Stimulated activated naive CD4-positive, alpha-beta T cell treated with Interleukin-2 at 50 U/mL for 16 hours (primary cell): ENCODE measurements at regions not wholly inside any gene's neighbourhood (a gene's known extent, or its start where the extent isn't known, plus 50 kb on each side); places are given as distances from the start of the nearest gene placed in this dataset.

Experiments
- DNase-seq: peaks from one replicate; lab custom pipeline; 2025; lab: John Stamatoyannopoulos, UW

DNA sequence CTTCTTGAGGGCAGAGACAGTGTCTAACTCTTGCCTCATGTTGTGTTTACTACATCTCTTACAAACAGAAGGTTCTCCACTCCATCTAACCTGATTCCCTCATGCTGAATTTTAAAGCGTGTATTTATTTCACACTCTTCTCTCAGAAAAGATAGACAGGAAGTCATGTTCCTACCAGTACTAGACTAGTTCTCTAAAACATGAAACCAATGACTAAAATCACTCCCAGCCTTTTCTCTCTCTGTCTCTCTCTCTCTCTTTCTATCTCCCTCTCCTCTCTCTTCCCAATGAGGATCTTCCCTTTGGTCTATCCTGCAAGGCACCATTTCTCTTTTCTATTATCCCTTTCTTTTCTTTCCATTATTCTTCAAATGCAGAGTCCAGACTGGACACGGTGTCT lies 391.9 kb upstream of the CADM1 start:
- no peak for DNase-seq

DNA sequence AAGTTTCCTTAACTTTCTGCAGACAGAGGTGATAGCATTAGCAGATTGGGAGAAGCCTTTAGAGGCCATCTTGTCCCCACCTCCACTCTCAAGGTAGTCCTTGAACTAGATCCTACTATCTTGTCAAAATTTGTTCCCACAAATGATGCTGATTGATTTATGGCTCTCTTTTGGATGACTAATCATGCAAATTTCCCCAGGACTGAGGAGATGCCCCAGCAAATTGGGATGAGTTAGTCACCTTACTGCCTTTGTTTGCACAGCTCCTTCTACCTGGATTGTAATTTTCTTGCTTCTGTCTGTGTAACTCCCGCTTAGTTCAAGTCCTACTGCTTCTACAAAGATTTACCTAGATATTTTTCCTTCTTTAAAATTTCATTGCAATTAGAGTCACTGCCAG lies 391.4 kb upstream of the CADM1 start:
- no peak for DNase-seq

DNA sequence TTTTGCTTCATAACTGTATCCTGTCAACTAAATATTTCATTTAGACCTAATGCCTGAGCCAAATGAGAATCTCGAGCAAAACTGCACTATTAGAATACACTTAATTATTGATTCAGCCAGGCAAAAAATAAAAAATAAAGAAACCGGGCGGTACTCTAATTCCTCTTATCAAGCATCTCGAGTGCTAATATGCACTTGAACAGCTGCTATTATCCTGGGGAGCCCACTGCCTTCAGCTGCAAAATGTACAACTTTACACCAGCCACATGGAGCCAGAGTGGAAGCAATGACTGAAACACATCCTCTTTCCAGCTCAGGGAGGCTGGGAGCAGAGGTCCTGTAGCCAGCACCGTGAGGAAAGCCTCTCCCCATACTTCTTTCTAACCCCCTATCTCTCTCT lies 390.0 kb upstream of the CADM1 start:
- DNase-seq, result no peak

DNA sequence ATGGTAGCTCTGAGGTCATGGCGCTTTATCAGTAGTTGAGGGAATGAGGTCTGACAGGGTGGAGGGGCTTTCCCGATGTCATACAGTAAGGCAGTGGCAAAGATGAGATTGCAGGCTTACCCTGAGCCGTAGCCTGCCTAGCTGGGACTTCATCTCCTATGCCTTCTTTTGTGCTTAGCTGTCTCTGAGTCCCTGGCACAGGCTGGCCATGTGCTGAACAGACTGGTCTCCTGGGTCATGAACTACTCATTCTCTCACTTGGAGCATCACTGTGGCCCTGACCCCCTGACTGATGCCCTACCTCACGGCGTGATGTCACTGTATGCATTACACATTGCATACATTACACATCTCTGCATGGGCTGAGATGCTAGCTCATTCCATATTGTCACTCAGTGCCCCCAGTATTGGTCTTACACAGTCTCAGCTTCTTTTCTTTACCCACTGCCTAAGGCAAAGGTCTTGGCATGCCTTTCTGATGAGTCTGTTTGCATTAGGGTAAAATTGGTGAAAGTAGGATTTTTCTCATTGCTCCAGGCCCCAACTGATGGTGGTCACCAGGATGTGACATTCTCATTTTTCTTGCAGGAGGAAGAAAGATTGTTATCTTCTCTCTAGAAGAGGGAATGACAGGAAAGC lies 389.4 kb upstream of the CADM1 start:
- no peak for DNase-seq

DNA sequence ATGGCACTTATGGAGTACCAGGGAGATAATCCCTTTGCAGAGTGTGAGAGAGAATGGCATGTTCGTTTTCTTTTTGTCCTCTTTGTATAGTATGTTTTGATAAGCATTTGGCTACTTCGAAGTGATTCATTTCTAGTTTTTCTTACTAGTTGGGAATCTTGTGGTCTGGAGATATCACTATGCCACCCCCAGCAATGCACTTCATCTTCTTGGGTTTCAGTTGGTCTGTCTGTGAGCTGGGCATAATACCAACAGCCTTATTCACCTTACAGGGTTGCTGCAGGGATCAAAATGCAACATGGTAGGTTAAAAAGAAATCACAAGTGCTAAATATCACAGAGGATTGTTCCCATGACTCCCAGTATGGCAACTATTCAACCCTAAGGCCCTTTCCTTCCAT lies 387.8 kb upstream of the CADM1 start:
- DNase-seq, result no peak

DNA sequence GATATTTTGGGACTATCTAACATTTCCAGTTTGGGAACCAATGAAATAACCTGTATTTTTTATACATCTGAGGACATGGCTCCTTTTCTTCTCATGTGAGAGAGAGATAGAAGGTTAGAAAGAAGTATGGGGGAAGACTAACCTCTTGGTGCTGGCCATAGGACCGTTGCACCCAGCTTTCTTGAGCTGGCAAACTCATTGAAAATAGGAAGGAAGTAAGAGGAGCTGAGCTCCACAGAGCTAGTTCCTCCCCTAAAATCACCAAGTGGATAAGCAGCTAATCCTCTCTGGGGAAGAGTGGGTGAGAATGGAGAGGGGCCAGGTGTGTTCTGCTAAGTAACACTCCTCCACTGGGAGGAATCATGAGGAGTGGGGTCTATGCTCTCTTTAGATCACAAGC lies 387.4 kb upstream of the CADM1 start:
- DNase-seq, result no peak

DNA sequence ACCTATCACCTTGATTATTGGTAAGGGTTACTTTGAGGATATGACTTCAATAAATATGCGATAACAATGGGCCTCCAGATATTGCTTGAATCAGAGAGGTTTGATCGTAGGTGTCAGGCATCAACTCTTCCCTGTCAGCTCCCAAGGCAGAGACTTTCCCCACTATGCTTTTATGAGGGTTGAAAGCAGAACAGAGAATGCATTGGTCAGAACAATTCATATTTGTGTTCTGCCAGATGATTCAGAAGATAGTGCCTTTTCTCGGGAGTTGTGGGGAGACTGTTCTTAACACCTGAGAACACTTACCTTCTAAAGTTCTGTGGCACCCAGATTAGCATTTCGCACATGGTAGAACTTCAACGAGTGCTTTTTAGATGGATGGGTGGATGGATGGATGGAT lies 386.3 kb upstream of the CADM1 start:
- no peak for DNase-seq

DNA sequence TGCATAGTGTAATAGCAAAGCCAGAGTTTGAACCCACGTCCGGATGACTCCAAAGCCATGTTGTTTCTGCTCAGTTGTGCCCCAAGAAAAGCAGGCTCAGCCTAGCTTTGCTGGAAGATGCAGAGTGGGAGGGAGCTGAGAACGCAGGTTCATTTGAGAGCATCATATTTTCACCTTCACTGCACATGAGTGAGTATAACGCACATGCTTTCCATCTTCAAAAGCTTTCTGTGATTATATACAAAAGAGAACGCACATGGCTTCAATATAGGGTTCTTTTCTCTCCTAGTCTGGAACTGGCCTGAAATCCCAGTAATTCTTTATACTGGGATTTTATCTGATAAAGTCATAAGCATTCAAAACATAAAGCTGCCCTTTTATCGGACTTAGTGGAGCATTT lies 385.5 kb upstream of the CADM1 start:
- DNase-seq, result no peak

DNA sequence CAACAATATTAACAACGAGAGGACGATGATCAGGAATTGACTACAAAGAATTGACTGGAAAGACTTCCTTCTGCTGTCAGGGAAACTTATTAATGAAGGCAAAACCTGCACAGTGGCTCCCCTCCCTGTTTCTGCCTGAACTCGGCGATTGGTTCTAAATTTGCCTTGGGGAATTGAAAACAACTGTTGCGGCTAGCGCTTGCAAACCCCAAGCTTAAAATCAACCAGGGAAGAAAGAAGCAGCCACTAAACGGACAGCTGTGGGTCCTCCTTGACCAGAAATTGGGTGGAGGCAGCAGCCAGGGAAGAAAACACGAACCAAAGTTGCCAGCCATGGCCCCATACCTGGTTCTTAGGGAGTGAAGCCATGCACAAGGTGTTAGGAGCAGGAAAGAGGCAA lies 383.5 kb upstream of the CADM1 start:
- DNase-seq, result no peak

DNA sequence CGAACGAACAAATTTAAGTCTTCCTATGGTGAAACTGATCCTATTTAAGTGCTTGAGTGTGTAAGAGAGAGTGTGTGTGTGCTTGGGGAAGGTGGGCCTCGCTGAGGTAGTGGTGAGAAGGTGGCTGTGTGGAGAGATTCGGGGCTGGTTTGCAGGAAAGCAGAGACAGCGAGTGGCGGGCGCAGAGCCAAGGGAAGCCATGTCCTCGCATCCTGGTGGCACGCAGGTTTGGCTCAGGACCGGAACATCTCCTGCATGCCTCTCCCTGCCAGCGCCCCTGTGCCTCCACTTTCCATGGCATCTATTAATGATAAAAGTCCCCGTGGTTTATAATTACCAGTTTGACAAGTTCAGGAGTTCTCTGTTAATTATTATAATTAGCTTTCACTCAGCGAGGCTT lies 383.1 kb upstream of the CADM1 start:
- DNase-seq, result no peak

DNA sequence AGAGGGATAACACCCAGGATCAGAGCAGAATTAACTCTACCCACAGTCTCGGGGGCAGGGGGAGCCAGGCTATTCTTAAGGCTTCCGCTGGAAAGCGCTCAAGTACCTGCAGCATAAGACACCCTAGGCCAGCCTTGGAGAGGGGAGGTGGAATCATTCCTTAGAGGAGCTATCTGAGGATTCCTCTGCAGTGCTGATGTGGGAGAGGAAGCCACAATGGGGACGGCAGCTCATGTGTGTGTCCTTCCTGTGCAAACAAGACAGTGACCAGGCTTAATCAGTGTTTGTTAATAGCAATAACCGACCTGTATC lies 382.2 kb upstream of the CADM1 start:
- no peak for DNase-seq

DNA sequence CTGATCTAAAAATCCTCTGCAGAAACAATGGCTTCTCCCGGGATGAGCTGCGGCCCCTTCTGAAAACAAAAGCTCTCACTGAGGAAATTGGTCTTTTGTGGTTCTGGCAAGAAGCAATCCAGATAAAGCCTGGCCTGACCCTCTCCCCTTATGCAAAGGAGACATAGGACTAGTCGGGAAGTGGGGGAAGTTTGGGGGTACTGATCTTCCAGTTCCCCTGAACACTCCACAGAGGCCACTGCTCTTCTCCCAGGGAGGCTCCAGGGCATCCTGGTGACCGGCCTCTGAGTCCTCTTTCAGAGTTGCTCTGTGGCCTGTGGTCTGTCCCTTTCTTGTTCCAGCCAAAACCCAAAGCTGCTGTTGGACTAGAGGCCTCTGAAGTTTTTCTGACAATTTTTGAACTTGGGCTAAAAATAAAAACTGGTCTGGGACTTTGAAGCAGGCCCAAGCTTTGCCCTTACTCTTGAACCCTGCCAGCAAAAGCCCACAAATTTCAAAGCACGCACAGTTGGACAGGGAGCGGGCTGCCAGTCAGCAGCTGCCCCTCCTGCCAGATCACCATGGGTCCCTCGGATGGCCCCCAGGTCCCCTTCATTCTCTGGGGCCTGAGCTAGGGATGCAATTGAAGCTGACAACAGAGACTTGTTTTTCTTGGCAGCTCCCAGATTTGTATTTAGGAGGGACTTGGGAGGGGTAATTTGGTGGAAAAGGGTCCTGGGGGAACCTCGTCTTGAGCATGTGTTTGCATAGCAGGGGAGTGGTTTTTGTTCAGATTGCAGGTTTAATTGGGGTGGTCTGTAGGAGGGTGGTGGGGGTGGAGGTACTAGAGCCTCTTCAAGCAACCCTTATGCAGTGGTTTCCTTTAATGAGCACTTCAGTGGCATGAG lies 381.6 kb upstream of the CADM1 start:
- no peak for DNase-seq

DNA sequence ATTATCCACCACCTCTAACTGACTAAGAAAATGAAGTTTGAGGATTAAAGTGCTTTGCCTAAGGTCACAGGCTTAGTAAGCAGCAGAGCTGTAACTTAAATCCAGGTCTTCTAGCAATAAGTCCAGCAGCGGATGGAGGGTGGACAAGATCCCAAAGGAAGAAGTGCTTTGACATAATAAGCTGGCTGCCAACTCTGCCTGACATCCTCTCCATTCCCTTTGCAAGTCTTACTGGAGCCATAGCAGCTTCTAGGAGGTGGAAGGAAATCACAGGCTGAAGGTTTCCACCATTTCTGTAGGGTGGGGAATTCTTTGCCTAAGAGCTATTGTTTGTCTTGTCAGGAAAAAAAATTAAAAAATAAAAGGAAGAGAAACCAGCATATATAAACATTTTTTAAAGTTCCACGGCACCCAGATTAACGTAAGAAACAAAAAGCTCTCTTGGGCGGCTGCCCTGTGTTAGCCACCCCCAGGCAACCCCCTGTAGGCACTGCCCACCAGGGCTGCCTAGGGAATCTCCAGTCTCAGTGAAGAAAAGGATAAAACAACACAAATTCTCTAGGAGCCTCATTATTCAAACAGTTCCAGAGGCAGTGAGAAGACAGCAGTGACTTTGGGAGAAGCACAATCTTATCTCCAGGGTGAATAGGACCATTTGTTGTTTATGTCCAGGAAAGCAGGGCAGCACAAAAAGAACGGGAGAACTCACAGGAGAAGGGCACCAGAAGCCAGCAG lies 380.8 kb upstream of the CADM1 start:
- no peak for DNase-seq

DNA sequence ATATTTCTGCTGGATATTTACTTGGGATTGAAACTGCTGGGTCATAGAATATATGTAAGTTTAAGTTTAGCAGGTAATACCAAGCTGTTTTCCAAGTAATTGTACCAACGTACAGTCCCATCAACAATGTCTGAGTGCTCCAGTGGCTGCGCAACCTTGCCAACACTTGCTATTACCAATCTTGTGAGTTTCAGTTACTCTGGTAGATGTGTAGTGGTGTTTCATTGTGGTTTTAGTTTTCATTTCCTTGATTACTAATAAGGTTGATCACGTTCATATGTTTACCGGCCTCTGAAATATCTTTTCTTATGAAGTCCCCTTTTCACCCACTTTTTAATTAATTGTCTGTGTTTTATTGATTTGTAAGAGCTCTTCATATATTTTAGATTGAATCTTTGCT lies 370.6 kb upstream of the CADM1 start:
- no peak for DNase-seq

DNA sequence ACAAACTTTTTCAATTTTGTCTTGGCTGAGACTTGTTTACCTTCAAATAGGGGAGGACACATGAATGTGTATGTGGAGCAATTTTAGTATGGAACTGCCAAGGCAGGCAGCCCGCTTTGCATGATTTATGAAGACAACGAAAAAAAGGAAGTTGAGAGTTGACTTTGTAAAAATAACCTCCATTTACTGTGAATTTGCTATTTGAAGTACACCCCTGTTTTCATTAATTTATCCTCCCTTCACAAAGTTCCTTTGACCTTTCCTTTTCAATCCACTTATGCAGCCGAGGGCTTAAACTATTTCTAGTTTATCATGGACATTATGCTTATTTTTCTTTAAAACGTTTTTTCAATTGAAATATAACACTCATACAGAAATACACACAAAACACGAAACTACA lies 369.6 kb upstream of the CADM1 start:
- no peak for DNase-seq

DNA sequence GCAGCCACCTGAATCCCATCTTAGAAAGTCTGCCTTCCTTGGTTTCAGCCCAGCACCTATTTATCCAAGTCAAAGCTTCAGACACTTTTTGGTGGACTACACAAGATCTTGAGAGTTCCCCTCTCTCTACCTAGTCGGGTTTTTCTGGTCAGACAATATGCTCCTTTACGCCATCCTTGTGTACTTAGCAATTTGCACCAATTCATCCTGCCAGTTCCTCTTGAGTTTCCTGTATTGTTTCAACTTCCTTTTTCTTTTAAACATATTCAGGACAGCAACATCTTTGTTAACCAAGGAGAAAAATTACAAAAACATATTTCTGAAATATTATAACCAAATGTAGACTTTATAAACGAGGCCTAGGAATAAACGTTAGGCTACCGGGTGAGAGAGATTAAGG lies 368.2 kb upstream of the CADM1 start:
- no peak for DNase-seq

DNA sequence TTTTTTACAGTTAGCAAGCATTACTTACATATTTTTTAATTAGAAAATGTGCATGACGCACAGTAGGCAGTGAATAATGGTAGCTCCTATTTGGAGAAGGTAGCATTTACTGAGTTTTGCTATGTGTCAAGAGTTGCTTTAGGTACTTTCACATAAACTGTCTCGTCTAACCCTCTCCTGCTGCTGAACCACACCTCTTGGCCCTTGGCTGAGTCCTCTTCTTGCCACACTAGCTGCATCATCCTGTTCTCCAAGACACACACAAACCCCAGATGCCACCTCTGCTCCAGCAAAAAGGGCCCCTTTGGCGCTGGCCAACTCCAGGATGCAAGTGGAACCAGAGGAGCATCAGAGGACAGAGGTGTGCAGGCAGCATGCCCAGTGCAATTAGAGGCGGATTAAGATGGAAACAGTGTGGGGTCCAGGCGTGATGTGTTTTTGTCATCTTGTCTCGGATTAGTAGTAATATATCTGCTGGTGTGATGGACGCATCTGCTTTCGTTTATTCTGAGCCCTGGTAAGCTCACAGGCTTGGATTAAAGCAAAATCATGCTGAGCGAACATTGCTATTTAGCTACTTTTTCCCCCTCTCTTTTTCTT lies 367.0 kb upstream of the CADM1 start:
- no peak for DNase-seq

DNA sequence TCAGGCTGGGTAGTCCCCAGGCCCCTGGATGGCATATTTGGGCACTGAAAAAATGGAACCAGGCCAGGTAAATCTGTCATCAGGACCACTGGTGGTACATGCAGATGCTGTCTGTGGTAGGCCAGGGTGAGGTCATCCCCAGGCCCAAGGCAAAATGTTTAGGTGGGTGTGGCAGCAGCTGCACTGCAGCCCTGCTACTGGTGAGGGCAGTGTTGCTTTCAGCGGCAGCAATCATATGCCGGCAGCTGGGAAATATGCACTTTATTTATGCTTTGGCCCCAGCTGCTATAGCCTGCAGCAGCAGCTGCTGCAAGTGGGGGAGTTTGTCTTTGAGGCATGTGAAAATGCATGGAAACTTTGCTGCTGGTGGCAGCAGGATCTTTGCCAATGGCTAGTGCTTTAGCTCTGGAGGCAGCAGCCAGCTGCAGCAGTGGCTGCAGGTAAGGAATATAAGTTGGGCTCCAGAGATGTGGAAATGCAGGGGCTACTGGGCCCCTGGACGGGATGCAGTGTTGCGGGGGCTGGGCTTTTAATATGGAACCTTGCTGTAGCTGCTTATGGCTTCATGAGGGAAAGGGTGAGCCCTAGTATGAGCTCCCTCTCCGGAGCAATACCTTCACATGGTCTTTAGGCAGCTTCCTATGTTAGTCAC lies 365.7 kb upstream of the CADM1 start:
- DNase-seq, result no peak

DNA sequence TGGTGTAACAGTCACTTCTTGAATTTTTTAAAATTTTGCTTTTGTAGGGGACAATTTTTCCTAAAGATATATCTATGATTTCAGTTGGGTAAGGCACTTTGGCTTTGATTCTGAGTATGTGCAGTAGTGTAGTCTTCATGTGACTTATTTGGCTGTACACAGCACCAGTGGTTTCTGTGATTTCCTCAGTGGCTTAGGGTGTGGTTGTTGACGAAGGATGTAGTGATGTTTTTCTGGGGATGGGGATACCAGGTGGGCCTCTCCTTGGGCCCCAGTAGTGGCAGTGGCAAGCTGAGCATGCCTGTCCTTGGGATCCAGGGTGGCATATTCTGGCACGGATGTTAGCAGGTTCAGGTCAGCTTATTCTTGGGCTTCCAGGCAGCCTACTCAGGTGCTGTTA lies 364.9 kb upstream of the CADM1 start:
- no peak for DNase-seq

DNA sequence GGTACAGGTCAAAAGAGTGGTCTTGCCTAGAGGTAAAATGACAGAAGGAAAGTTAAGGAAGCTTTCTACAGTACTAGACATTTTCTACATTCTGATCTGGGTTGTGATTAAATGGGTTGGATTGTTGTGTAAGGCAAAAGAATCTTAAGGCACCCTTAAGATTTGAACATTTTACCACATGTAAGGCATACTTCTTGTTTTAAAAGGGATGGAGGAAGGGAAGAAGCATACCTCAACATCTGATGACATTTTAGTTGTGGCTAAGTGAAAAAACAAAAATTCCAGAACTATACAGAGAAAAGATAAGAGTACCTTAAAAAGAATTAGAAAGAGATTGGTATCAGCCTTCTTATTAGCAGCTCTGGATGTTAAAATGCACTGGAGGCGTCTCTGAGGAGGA lies 356.0 kb upstream of the CADM1 start:
- no peak for DNase-seq

DNA sequence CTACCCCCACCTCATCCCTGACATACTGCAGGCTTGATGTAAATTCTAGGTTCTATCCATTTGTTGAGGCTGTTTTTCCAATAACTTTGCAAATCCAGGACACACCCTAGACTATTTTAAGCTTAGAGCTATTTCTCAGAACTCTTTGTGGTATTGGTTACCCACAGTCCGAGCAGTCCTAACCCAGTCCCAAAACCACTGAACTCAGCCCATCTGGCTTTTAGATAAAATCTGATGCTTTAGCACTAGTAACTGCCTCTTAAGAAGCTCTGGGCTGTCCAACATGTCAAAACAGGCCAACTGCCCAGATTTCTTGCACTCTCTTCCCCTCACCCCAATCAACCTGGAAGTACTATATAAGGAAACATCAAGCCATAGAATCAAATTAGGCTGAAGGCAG lies 344.4 kb upstream of the CADM1 start:
- no peak for DNase-seq

DNA sequence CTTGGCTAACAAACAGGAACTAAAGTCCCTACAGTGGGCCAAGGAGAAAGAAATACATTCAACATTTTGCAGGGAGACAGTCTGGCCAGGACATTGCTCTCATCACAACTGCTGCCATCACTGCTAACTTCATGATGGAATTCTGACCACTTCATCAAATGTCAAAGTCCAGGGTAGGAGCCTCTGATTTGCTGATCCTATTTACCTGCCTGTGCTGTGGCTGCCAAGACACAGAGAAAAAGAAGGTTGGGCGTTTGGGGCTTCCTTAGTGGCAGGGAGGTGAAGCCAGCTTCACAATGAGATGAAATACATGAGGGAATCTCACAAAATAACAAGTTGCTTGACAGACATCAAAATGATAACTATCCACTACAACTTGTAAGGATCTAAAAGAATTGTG lies 343.9 kb upstream of the CADM1 start:
- DNase-seq, result no peak
